ENCODE measurements at regions not wholly inside any gene's neighbourhood (a gene's known extent, or its start where the extent isn't known, plus 50 kb on each side); places are given as distances from the start of the nearest gene placed in this dataset.
"Not testable (repeated sequence)": the region's sequence is repeated elsewhere in the genome, so short reads cannot be mapped to it uniquely, and the experiment has no call there.

GRCh38 chr22:33985506-33985905 lies 65.2 kb upstream of the LARGE1 start:
- TF ChIP-seq POLR2A (IDR thresholded peaks at IDR 0.05) (no peak), CTCF (IDR thresholded peaks at IDR 0.05) (no peak)
- Histone ChIP-seq H3K27me3 (no peaks in the 10 kb centered on the region), H3K36me3 (no peaks in the 10 kb centered on the region), H3K4me3 (replicated peaks in 1 of 3) (no peak overlapping the region), H3K27ac (no peak overlapping the region), H3K4me1 (no peaks in the 10 kb centered on the region), H3K9me3 (no peaks in the 10 kb centered on the region)
- intact Hi-C loops (cut with DNase I): no loop called here
- DNase-seq: no peak
- WGBS, 2 donors: 54 to 55% methylated on average over 4 of the region's 4 CpGs

- Histone ChIP-seq H3K27ac (no peak overlapping the region), H3K36me3 (no peaks in the 10 kb centered on the region), H3K4me3 (replicated peaks in 1 of 3) (no peak overlapping the region), H3K9me3 (no peaks in the 10 kb centered on the region), H3K27me3 (no peaks in the 10 kb centered on the region), H3K4me1 (no peaks in the 10 kb centered on the region)
- intact Hi-C loops (cut with DNase I): no loop called here
- DNase-seq: no peak
- WGBS, 2 donors: 75 to 80% methylated on average over 6 of the region's 6 CpGs
- TF ChIP-seq CTCF (IDR thresholded peaks at IDR 0.05): no peak
- TF ChIP-seq POLR2A (IDR thresholded peaks at IDR 0.05): no peak
Measured at GRCh38 chr22:33986167-33986771, 66.0 kb upstream of the LARGE1 start.

GRCh38 chr22:33986954-33987353 lies 66.7 kb upstream of the LARGE1 start:
- intact Hi-C loops (cut with DNase I): no loop called here
- Histone ChIP-seq H3K9me3 (no peaks in the 10 kb centered on the region), H3K36me3 (no peaks in the 10 kb centered on the region), H3K4me1 (no peaks in the 10 kb centered on the region), H3K4me3 (replicated peaks in 1 of 3) (no peak overlapping the region), H3K27ac (no peak overlapping the region), H3K27me3 (no peaks in the 10 kb centered on the region)
- DNase-seq: no peak
- no peak for TF ChIP-seq CTCF (IDR thresholded peaks at IDR 0.05)
- TF ChIP-seq POLR2A (IDR thresholded peaks at IDR 0.05): no peak
- WGBS, 2 donors: 40 to 44% methylated on average over 5 of the region's 5 CpGs

- H3K9me3 ChIP-seq; H3K4me1 ChIP-seq; H3K4me3 ChIP-seq (replicated peaks in 1 of 3); H3K36me3 ChIP-seq; H3K27me3 ChIP-seq; DNase-seq; intact Hi-C loops (cut with DNase I); H3K27ac ChIP-seq: not testable (repeated sequence)
- 95 to 99% methylated on average over 7 of the region's 7 CpGs for WGBS, 2 donors
Measured at GRCh38 chr22:33989263-33989662, 69.0 kb upstream of the LARGE1 start.

GRCh38 chr22:33991620-33992019 lies 71.3 kb upstream of the LARGE1 start:
- Histone ChIP-seq H3K27me3 (no peaks in the 10 kb centered on the region), H3K36me3 (no peaks in the 10 kb centered on the region), H3K4me3 (replicated peaks in 1 of 3) (no peak overlapping the region), H3K27ac (no peak overlapping the region), H3K9me3 (no peaks in the 10 kb centered on the region), H3K4me1 (no peaks in the 10 kb centered on the region)
- intact Hi-C loops (cut with DNase I): no loop called here
- WGBS, 2 donors: 53 to 64% methylated on average over 1 of the region's 1 CpG
- no peak for DNase-seq
- TF ChIP-seq CTCF (IDR thresholded peaks at IDR 0.05) (no peak), POLR2A (IDR thresholded peaks at IDR 0.05) (no peak)

- Histone ChIP-seq H3K27me3 (no peaks in the 10 kb centered on the region), H3K9me3 (no peaks in the 10 kb centered on the region), H3K36me3 (no peaks in the 10 kb centered on the region), H3K27ac (no peak overlapping the region), H3K4me3 (replicated peaks in 1 of 3) (no peak overlapping the region), H3K4me1 (no peaks in the 10 kb centered on the region)
- TF ChIP-seq POLR2A (IDR thresholded peaks at IDR 0.05) (no peak), CTCF (IDR thresholded peaks at IDR 0.05) (no peak)
- WGBS, 2 donors: 90 to 94% methylated on average over 3 of the region's 3 CpGs
- intact Hi-C loops (cut with DNase I): no loop called here
- DNase-seq: no peak
Measured at GRCh38 chr22:33996824-33997223, 76.5 kb upstream of the LARGE1 start.

All from thyroid gland (tissue), 4 donors.